ENCODE measurements at regions not wholly inside any gene's neighbourhood (a gene's known extent, or its start where the extent isn't known, plus 50 kb on each side); places are given as distances from the start of the nearest gene placed in this dataset.
"Not testable (repeated sequence)": the region's sequence is repeated elsewhere in the genome, so short reads cannot be mapped to it uniquely, and the experiment has no call there.

DNA sequence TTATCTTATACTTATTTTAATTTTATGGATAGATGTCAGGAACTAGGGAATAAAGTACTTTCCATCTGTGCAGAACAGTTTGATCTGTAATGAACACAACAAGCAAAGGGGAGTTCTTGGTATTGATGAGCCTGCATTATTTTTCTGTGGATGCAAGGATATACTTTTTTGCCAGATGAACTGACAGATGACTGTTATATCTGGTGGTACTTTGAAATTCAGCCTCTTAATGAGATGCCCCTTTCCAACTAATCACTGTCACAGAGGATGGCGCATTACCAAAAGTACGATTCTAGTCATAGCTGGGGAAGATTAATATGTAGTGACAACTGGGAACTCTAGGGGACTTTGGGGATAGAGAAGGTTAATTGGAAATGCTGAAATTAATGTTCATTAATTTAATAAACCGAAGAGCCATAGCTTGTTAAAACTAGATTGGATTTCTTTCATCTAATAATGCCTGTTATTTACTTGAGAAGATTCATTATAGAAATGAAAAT lies 603.4 kb upstream of the CNTN5 start:
- Mint-ChIP-seq H3K4me1 (peaks cover 3% of the 10 kb centered on the region), H3K27ac (no peak overlapping the region), H3K36me3 (no peaks in the 10 kb centered on the region), H3K4me3 (no peak overlapping the region), H3K9me3 (no peaks in the 10 kb centered on the region), H3K27me3 (ENCODE audit: insufficient read depth, low read depth) (peaks cover 2% of the 10 kb centered on the region)
- H3K4me1 ChIP-seq, result no peaks in the 10 kb centered on the region
- no peaks in the 10 kb centered on the region for H3K36me3 ChIP-seq
- H2AFZ ChIP-seq (replicated peaks), result no peak overlapping the region
- no peak for DNase-seq (ENCODE audit: low spot score)
- no peaks in the 10 kb centered on the region for H3K79me2 ChIP-seq (ENCODE audit: low read depth)
- H3K9me3 ChIP-seq (ENCODE audit: low read depth), result no peaks in the 10 kb centered on the region
- H4K20me1 ChIP-seq (ENCODE audit: low read depth), result no peaks in the 10 kb centered on the region
- H3K27me3 ChIP-seq, result no peaks in the 10 kb centered on the region
- no peak overlapping the region for H3K4me2 ChIP-seq
- no peak overlapping the region for H3K27ac ChIP-seq
- H3K4me3 ChIP-seq, result no peak overlapping the region
- no peaks in the 10 kb centered on the region for H3F3A ChIP-seq (ENCODE audit: low read depth)
- TF ChIP-seq EZH2phosphoT487 (IDR thresholded peaks at IDR 0.05) (no peak), EZH2 (IDR thresholded peaks at IDR 0.05) (no peak)
- TF ChIP-seq, protein P1, sequence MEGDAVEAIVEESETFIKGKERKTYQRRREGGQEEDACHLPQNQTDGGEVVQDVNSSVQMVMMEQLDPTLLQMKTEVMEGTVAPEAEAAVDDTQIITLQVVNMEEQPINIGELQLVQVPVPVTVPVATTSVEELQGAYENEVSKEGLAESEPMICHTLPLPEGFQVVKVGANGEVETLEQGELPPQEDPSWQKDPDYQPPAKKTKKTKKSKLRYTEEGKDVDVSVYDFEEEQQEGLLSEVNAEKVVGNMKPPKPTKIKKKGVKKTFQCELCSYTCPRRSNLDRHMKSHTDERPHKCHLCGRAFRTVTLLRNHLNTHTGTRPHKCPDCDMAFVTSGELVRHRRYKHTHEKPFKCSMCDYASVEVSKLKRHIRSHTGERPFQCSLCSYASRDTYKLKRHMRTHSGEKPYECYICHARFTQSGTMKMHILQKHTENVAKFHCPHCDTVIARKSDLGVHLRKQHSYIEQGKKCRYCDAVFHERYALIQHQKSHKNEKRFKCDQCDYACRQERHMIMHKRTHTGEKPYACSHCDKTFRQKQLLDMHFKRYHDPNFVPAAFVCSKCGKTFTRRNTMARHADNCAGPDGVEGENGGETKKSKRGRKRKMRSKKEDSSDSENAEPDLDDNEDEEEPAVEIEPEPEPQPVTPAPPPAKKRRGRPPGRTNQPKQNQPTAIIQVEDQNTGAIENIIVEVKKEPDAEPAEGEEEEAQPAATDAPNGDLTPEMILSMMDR (IDR thresholded peaks at IDR 0.05), result no peak
- no peak overlapping the region for H3K9ac ChIP-seq

DNA sequence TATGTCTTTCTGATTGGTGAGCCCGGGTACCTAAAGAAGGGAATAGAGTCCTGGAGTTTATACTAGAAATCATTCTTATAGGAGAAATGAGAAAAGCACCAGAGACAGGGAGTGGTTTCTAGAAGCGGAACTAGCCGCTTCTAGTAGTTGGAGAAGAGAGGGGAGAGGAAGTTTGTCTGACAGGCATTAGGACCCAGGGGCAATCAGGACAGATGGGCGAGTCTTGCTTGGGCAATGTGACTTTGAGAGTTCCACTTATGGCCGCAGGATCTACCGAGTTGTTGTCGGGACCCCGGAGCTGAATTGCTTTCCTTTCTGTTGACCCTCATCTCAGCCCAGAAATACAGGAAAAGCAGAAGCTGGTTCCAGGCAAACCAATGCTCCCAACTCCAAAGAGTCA lies 596.8 kb upstream of the CNTN5 start:
- Mint-ChIP-seq H3K36me3 (no peaks in the 10 kb centered on the region), H3K27ac (no peak overlapping the region), H3K4me3 (no peak overlapping the region), H3K9me3 (peaks cover 4% of the 10 kb centered on the region), H3K27me3 (ENCODE audit: insufficient read depth, low read depth) (no peaks in the 10 kb centered on the region), H3K4me1 (no peaks in the 10 kb centered on the region)
- Histone ChIP-seq H4K20me1 (ENCODE audit: low read depth) (no peaks in the 10 kb centered on the region), H3K27ac (no peak overlapping the region), H3K79me2 (ENCODE audit: low read depth) (no peaks in the 10 kb centered on the region), H3K36me3 (no peaks in the 10 kb centered on the region), H3K27me3 (no peaks in the 10 kb centered on the region), H3K9me3 (ENCODE audit: low read depth) (peaks cover 11% of the 10 kb centered on the region), H2AFZ (replicated peaks) (no peak overlapping the region), H3F3A (ENCODE audit: low read depth) (no peaks in the 10 kb centered on the region), H3K4me2 (no peak overlapping the region), H3K4me1 (no peaks in the 10 kb centered on the region), H3K4me3 (no peak overlapping the region), H3K9ac (no peak overlapping the region)
- no peak for TF ChIP-seq EZH2phosphoT487 (IDR thresholded peaks at IDR 0.05)
- TF ChIP-seq EZH2 (IDR thresholded peaks at IDR 0.05), result no peak
- TF ChIP-seq, protein P1 (IDR thresholded peaks at IDR 0.05), result no peak
- no peak for DNase-seq (ENCODE audit: low spot score)

DNA sequence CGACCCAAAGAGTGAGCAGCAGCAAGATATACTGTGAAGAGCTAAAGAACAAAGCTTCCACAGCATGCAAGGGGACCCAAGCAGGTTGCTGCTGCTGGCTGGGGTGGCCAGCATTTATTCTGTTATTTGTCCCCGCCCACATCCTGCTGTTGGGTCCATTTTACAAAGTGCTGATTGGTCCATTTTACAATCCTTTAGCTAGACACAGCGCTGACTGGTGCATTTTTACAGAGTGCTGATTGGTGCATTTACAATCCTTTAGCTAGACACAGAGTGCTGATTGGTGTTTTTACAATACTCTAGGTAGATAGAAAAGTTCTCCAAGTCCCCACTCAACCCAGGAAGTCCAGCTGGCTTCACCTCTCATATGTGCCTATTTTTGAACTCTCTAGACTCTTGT lies 596.0 kb upstream of the CNTN5 start:
- not testable (repeated sequence) for H3K4me1 Mint-ChIP-seq; H3K36me3 Mint-ChIP-seq; H3K27ac Mint-ChIP-seq; H3K4me2 ChIP-seq; H3K27me3 ChIP-seq; DNase-seq (ENCODE audit: low spot score); H3K27me3 Mint-ChIP-seq (ENCODE audit: insufficient read depth, low read depth); H3K27ac ChIP-seq; H3K4me3 ChIP-seq; H3K9ac ChIP-seq; H3K79me2 ChIP-seq (ENCODE audit: low read depth); H2AFZ ChIP-seq (replicated peaks); H3K4me1 ChIP-seq; H3F3A ChIP-seq (ENCODE audit: low read depth); H3K36me3 ChIP-seq; H3K4me3 Mint-ChIP-seq; H4K20me1 ChIP-seq (ENCODE audit: low read depth)
- peaks cover 11% of the 10 kb centered on the region for H3K9me3 ChIP-seq (ENCODE audit: low read depth)
- peaks cover 10% of the 10 kb centered on the region for H3K9me3 Mint-ChIP-seq

DNA sequence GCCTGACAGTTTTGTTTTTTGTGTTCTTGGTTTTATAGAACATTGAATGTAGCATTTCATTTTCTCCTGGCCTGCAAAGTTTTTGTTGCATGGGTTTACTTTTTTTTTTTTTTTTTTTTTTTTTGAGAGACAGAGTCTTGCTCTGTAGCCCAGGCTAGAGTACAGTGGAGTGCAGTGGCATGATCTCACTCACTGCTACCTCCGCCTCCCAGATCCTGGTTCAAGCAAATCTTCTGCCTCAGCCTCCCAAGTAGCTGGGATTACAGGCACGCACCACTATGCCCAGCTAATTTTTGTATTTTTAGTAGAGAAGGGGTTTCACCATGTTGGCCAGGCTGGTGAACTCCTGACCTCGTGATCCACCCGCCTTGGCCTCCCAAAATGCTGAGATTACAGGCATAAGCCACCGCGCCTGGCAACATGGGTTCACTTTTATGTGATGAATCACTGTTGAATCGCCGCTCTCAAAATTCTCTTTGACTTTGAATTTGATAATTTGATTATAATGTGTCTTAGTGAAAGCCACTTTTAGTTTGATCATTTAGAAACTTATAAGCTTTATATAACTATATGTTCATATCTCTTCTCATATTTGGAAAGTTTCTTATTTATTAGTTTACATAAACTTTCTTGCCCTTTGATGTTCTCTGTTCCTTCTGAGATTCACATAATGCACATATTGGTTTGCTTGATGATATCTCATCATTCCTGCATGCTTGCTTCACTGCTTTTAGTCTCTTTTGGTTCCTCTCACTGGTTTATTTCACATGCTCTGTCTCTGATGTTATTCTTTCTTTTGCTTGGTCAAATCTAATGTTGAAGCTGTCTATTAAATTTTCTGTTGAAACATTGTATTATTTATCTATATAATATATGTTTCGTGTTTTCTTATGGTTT lies 589.0 kb upstream of the CNTN5 start:
- Histone ChIP-seq H3K9me3 (ENCODE audit: low read depth) (peaks cover 11% of the 10 kb centered on the region), H3F3A (ENCODE audit: low read depth) (no peaks in the 10 kb centered on the region), H4K20me1 (ENCODE audit: low read depth) (no peaks in the 10 kb centered on the region), H3K4me3 (no peak overlapping the region), H3K9ac (no peak overlapping the region), H2AFZ (replicated peaks) (no peak overlapping the region), H3K36me3 (no peaks in the 10 kb centered on the region), H3K27me3 (no peaks in the 10 kb centered on the region), H3K27ac (no peak overlapping the region), H3K4me1 (no peaks in the 10 kb centered on the region), H3K4me2 (no peak overlapping the region), H3K79me2 (ENCODE audit: low read depth) (no peaks in the 10 kb centered on the region)
- TF ChIP-seq, protein P1 (IDR thresholded peaks at IDR 0.05), result no peak
- TF ChIP-seq EZH2 (IDR thresholded peaks at IDR 0.05), result no peak
- no peak for TF ChIP-seq EZH2phosphoT487 (IDR thresholded peaks at IDR 0.05)
- Mint-ChIP-seq H3K27me3 (ENCODE audit: insufficient read depth, low read depth) (no peaks in the 10 kb centered on the region), H3K4me1 (no peaks in the 10 kb centered on the region), H3K36me3 (no peaks in the 10 kb centered on the region), H3K9me3 (peaks cover 13% of the 10 kb centered on the region), H3K4me3 (no peak overlapping the region), H3K27ac (no peak overlapping the region)
- DNase-seq (ENCODE audit: low spot score), result no peak
